Activated naive CD8-positive, alpha-beta T cell treated with anti-CD3 and anti-CD28 coated beads, Interleukin-2, amount 50 U/mL, for 24 hours (primary cell): ENCODE measurements at regions not wholly inside any gene's neighbourhood (a gene's known extent, or its start where the extent isn't known, plus 50 kb on each side); places are given as distances from the start of the nearest gene placed in this dataset.

Source experiments
- ATAC-seq: fragments of 150-1000 bp; cut with Tn5 transposase; one replicate; pipeline ENCODE4 v1.10.0; 2021
- DNase-seq: peaks from one replicate; pipeline ENCODE4 v3.0.0; 2021
- H3K27ac Mint-ChIP-seq: one replicate; pipeline ENCODE4 v1.8.0; 2021; ENCODE audit warnings: mild to moderate bottlenecking, mixed read lengths
- H3K27me3 Mint-ChIP-seq: one replicate; pipeline ENCODE4 v1.8.0; 2021; ENCODE audit warnings: mixed read lengths
- H3K36me3 Mint-ChIP-seq: one replicate; pipeline ENCODE4 v1.8.0; 2021; ENCODE audit warnings: low read depth, mixed read lengths
- H3K4me1 Mint-ChIP-seq: one replicate; pipeline ENCODE4 v1.8.0; 2021; ENCODE audit warnings: mixed read lengths
- H3K4me3 Mint-ChIP-seq: one replicate; pipeline ENCODE4 v1.8.0; 2021; ENCODE audit warnings: mild to moderate bottlenecking, moderate library complexity, mixed read lengths
- H3K9me3 Mint-ChIP-seq: one replicate; pipeline ENCODE4 v1.8.0; 2021; ENCODE audit warnings: mixed read lengths

DNA sequence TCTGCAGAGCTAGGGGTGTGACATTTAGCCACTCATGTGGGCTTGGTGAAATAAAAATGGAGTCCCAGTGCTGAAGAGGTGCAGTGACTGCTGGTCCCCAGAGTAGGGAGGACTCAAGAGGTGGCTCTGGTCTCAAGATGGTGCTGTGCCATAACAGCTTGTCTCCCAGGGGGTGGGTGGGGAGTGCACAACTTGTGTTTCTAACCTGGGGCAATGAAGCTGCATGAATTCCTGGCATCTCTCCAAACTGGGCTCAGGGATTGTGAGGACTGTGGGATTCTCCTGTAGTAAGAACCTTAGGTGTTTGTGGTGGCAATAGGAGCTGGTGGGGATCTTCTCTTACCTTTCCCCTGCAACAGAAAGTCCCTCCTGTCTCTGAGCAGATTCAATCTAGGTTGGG lies 278.9 kb upstream of the SFRP2 start:
- DNase-seq (no peak), ATAC-seq (no peak)
- Mint-ChIP-seq H3K4me1 (peaks cover 2% of the 10 kb centered on the region), H3K27ac (no peak overlapping the region), H3K27me3 (peaks cover 4% of the 10 kb centered on the region), H3K36me3 (no peaks in the 10 kb centered on the region), H3K9me3 (peaks cover 25% of the 10 kb centered on the region), H3K4me3 (no peak overlapping the region)

DNA sequence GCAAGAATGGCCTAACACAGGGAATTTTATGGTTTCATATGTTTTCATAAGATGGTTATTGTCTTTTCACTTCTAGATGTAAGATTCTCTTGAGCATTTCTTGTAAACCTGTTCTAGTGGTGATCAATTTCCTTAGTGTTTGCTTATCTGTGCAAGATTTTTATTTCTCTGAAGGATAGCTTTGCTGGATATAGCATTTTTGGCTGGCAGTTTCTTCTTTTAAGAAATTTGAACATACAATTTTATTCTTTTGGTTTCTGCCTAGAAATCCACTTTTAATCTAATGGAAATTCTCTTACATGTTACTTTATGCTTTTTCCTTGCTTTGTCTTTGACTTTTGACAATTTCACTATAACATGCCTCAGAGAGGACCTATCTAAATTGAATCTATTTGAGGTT lies 276.5 kb upstream of the SFRP2 start:
- Mint-ChIP-seq H3K4me3 (no peak overlapping the region), H3K27ac (no peak overlapping the region), H3K9me3 (peaks cover 21% of the 10 kb centered on the region), H3K36me3 (no peaks in the 10 kb centered on the region), H3K4me1 (no peaks in the 10 kb centered on the region), H3K27me3 (no peaks in the 10 kb centered on the region)
- no peak for DNase-seq
- ATAC-seq: no peak

GRCh38 chr4:154064244-154064643 lies 275.4 kb upstream of the SFRP2 start:
- H3K36me3 Mint-ChIP-seq: no peaks in the 10 kb centered on the region
- no peaks in the 10 kb centered on the region for H3K4me1 Mint-ChIP-seq
- no peak overlapping the region for H3K27ac Mint-ChIP-seq
- ATAC-seq (no peak), DNase-seq (no peak)
- no peak overlapping the region for H3K4me3 Mint-ChIP-seq
- no peaks in the 10 kb centered on the region for H3K27me3 Mint-ChIP-seq
- H3K9me3 Mint-ChIP-seq: peaks cover 21% of the 10 kb centered on the region

GRCh38 chr4:154049457-154050181 lies 260.7 kb upstream of the SFRP2 start:
- peak; percentile 4 for DNase-seq

DNA sequence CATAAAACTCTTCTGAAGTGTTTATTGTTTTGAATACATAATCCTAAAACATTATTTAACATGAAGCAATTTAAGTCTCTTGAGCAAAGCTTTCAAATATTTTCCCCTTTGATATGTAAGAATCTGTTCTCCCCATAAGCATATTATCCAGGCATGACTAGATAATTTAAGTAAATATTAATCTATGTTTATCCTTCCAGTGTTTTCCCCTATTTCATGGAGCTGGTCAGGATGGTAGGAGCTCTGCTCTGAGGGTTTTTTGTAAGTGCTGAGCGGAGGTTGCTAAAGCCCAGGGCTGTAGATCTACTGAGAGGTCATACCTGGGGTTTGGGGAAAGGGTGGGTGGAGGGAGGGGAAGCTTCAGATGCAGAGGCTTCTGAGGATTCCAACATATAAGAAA lies 258.9 kb upstream of the SFRP2 start:
- Mint-ChIP-seq H3K27me3 (peaks cover 6% of the 10 kb centered on the region), H3K27ac (no peak overlapping the region), H3K4me1 (no peaks in the 10 kb centered on the region), H3K9me3 (peaks cover 8% of the 10 kb centered on the region), H3K36me3 (no peaks in the 10 kb centered on the region), H3K4me3 (no peak overlapping the region)
- no peak for DNase-seq
- no peak for ATAC-seq

More at GRCh38 chr4:154049457-154050181, 260.7 kb upstream of the SFRP2 start:
- Mint-ChIP-seq H3K27ac (no peak overlapping the region), H3K27me3 (peaks cover 8% of the 10 kb centered on the region), H3K4me1 (no peaks in the 10 kb centered on the region), H3K36me3 (no peaks in the 10 kb centered on the region), H3K4me3 (no peak overlapping the region), H3K9me3 (peaks cover 25% of the 10 kb centered on the region)
- no peak for ATAC-seq

- Mint-ChIP-seq H3K4me3 (no peak overlapping the region), H3K4me1 (no peaks in the 10 kb centered on the region), H3K9me3 (no peaks in the 10 kb centered on the region), H3K27ac (no peak overlapping the region), H3K36me3 (no peaks in the 10 kb centered on the region), H3K27me3 (peaks cover 6% of the 10 kb centered on the region)
- DNase-seq: no peak
- no peak for ATAC-seq
Measured at GRCh38 chr4:154044742-154045485, 256.0 kb upstream of the SFRP2 start.

- Mint-ChIP-seq H3K4me1 (no peaks in the 10 kb centered on the region), H3K27ac (no peak overlapping the region)
Measured at GRCh38 chr4:154044108-154044531, 255.2 kb upstream of the SFRP2 start.

GRCh38 chr4:154041640-154042039 lies 252.8 kb upstream of the SFRP2 start:
- Mint-ChIP-seq H3K4me1 (no peaks in the 10 kb centered on the region), H3K27me3 (peaks cover 12% of the 10 kb centered on the region), H3K9me3 (no peaks in the 10 kb centered on the region), H3K4me3 (no peak overlapping the region), H3K27ac (no peak overlapping the region), H3K36me3 (no peaks in the 10 kb centered on the region)
- no peak for DNase-seq
- ATAC-seq: no peak

More at GRCh38 chr4:154044108-154044531, 255.2 kb upstream of the SFRP2 start:
- no peaks in the 10 kb centered on the region for H3K9me3 Mint-ChIP-seq
- peaks cover 6% of the 10 kb centered on the region for H3K27me3 Mint-ChIP-seq
- ATAC-seq (no peak), DNase-seq (no peak)
- no peak overlapping the region for H3K4me3 Mint-ChIP-seq
- no peaks in the 10 kb centered on the region for H3K36me3 Mint-ChIP-seq

DNA sequence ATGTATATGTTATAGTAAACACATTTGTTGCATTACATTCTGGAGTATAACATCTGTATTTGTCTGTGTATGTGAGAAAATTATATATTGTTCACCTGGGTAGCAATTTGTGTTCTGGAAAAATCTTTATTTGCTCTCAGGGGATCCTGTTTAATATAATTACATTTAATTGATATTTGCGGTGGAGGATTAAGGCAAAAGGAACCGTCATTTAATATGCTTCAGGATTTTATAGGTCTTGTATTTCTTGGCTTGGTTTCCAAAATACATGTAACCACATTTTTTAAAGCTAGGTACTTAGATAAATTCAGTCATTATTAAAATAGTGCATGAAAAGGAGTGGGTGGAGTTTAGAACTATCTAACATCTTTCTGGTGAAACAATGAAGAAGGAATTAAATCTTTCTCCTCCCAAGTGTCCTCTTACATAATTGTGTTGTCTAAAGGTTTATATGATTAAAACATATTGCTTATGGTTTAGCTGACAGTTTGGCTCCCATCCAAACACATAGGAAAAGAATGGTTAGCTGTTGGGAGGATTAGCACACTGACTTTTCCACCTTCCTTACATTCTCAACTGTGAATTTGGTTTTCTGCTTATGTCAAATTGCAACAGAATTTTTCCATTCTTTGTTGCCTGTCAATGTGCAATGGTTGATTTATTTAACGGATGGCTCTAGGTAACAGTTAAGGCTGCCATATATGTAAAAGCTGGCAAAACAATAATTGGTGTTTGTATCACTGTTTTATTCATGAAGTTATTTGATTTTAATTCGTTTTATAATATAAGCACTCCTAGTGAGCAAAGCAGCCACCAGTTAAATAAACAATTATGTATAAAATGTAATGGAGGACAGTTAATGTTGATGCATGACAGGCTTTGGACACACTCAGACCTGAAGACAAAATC lies 250.8 kb upstream of the SFRP2 start:
- Mint-ChIP-seq H3K27me3 (peaks cover 8% of the 10 kb centered on the region), H3K27ac (no peak overlapping the region), H3K4me3 (no peak overlapping the region), H3K9me3 (no peaks in the 10 kb centered on the region), H3K36me3 (no peaks in the 10 kb centered on the region), H3K4me1 (no peaks in the 10 kb centered on the region)
- ATAC-seq: no peak
- no peak for DNase-seq

DNA sequence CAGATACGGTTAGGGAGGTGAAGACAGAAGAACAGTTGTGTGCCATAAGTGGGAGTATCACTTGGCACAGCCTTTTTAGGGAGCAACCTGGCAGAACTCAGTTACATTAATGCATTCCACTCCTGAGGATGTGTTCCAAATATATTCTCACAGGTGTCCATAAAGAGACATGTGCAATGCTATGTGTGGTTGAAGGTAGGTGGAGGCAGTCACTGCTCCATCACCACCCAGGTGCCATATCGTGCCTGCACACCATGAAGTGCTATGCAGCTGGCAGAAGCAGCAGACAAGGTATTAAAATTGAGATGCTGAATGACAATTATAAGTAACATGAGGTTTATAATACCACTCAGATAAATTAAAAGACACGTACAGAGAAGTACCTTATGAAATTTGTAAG lies 248.0 kb upstream of the SFRP2 start:
- DNase-seq: no peak
- Mint-ChIP-seq H3K9me3 (peaks cover 8% of the 10 kb centered on the region), H3K27me3 (peaks cover 13% of the 10 kb centered on the region), H3K36me3 (no peaks in the 10 kb centered on the region), H3K4me1 (no peaks in the 10 kb centered on the region), H3K4me3 (no peak overlapping the region), H3K27ac (no peak overlapping the region)
- ATAC-seq: no peak

- peaks cover 9% of the 10 kb centered on the region for H3K9me3 Mint-ChIP-seq
- no peaks in the 10 kb centered on the region for H3K36me3 Mint-ChIP-seq
- no peak for DNase-seq
- no peak overlapping the region for H3K4me3 Mint-ChIP-seq
- no peak for ATAC-seq
- H3K27me3 Mint-ChIP-seq: peaks cover 13% of the 10 kb centered on the region
- no peak overlapping the region for H3K27ac Mint-ChIP-seq
- no peaks in the 10 kb centered on the region for H3K4me1 Mint-ChIP-seq
Measured at GRCh38 chr4:154035341-154035740, 246.5 kb upstream of the SFRP2 start.

DNA sequence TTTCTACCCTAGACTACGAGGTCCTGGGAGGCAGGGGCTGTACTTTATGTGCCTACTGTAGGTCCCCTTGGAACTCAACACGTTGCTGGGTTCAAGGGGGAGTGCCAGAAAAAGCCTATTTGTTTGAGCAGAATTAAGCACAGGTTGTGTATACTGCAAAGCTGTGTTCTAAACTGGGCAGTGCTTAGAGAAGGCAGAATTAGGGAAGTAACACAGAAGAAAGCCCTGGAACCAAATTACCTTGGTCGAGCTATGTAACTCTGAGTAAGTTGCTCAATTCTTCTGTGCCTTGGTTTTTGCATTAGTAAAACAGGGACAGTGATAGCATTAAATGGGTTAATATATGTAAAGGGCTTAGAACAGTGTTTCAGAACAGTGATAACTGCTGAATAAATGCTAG lies 245.0 kb upstream of the SFRP2 start:
- ATAC-seq (no peak), DNase-seq (no peak)
- Mint-ChIP-seq H3K27ac (no peak overlapping the region), H3K4me1 (no peaks in the 10 kb centered on the region), H3K36me3 (no peaks in the 10 kb centered on the region), H3K27me3 (peaks cover 17% of the 10 kb centered on the region), H3K9me3 (peaks cover 9% of the 10 kb centered on the region), H3K4me3 (no peak overlapping the region)

- ATAC-seq (no peak), DNase-seq (no peak)
- Mint-ChIP-seq H3K4me3 (no peak overlapping the region), H3K27ac (no peak overlapping the region), H3K27me3 (peaks cover 19% of the 10 kb centered on the region), H3K9me3 (peaks cover 9% of the 10 kb centered on the region), H3K36me3 (no peaks in the 10 kb centered on the region), H3K4me1 (no peaks in the 10 kb centered on the region)
Measured at GRCh38 chr4:154032914-154033313, 244.0 kb upstream of the SFRP2 start.

GRCh38 chr4:154030746-154031145 lies 241.9 kb upstream of the SFRP2 start:
- ATAC-seq (no peak), DNase-seq (no peak)
- no peak overlapping the region for H3K27ac Mint-ChIP-seq

More at GRCh38 chr4:154030746-154031145, 241.9 kb upstream of the SFRP2 start:
- Mint-ChIP-seq H3K4me1 (no peaks in the 10 kb centered on the region), H3K9me3 (peaks cover 9% of the 10 kb centered on the region), H3K4me3 (no peak overlapping the region), H3K27me3 (peaks cover 19% of the 10 kb centered on the region), H3K36me3 (no peaks in the 10 kb centered on the region)
